NT2/D1 (cell line): ENCODE measurements at regions not wholly inside any gene's neighbourhood (a gene's known extent, or its start where the extent isn't known, plus 50 kb on each side); places are given as distances from the start of the nearest gene placed in this dataset.

Experiments used
- DNase-seq: peaks from one replicate; pipeline ENCODE4 v3.0.0-alpha.2; 2011; ENCODE audit warnings: low read depth, low spot score
- H3K27me3 ChIP-seq: 2 replicates; pipeline ENCODE4 v1.6.0; 2011; ENCODE audit warnings: mild to moderate bottlenecking; ENCODE audit not compliant: insufficient read length, insufficient read depth
- H3K36me3 ChIP-seq: 2 replicates; pipeline ENCODE4 v1.6.1; 2011; ENCODE audit warnings: mild to moderate bottlenecking, low read length, mixed read lengths; ENCODE audit not compliant: insufficient read depth, insufficient read length
- H3K4me1 ChIP-seq: 2 replicates; pipeline ENCODE4 v1.5.1; 2011; ENCODE audit not compliant: insufficient read depth, insufficient read length
- H3K4me3 ChIP-seq: 2 replicates; pipeline ENCODE4 v1.5.1; 2011; ENCODE audit warnings: low read depth; ENCODE audit not compliant: insufficient read length
- H3K9ac ChIP-seq: 2 replicates; pipeline ENCODE4 v1.6.0; 2011; ENCODE audit warnings: low read depth; ENCODE audit not compliant: insufficient read length
- H3K9me3 ChIP-seq: 2 replicates; pipeline ENCODE4 v1.5.1; 2011; ENCODE audit warnings: mild to moderate bottlenecking, low read length; ENCODE audit not compliant: insufficient read depth
- SUZ12 ChIP-seq: IDR thresholded peaks from 2 replicates; pipeline ENCODE4 v1.6.1; 2011; ENCODE audit not compliant: insufficient read length, insufficient read depth; ENCODE audit errors: extremely low read depth
- YY1 ChIP-seq: IDR thresholded peaks from 2 replicates; pipeline ENCODE4 v1.6.1; 2011; ENCODE audit not compliant: insufficient read length, insufficient read depth
- ZNF274 ChIP-seq: IDR thresholded peaks from 2 replicates; pipeline ENCODE4 v1.6.1; 2011; ENCODE audit warnings: mild to moderate bottlenecking, low read depth, low read length

DNA sequence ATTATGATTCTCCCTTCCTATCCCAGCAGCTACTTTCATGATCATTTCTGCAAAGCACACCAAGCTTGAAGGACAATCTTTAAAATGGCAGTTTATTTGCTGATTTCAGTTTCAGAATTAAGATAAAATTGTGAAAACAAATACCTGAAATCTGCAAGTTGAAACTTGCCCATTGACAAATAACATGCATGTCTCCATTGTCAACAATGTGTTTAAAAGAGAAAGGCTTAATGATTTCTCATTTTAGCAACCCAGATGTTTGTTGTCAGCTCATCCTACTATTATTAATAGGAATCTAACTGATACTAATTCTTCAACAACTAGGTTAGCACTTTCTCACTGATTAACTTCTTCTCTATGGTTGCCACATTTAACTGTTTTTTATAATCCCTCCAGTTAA lies 474.6 kb downstream of the PRKD1 start:
- H3K4me1 ChIP-seq = no peaks in the 10 kb centered on the region
- H3K27me3 ChIP-seq = no peaks in the 10 kb centered on the region
- TF ChIP-seq YY1 = no peak
- TF ChIP-seq ZNF274 = no peak
- H3K9ac ChIP-seq = no peak overlapping the region
- no peak for DNase-seq
- no peaks in the 10 kb centered on the region for H3K9me3 ChIP-seq
- no peaks in the 10 kb centered on the region for H3K36me3 ChIP-seq
- H3K4me3 ChIP-seq = no peak overlapping the region

DNA sequence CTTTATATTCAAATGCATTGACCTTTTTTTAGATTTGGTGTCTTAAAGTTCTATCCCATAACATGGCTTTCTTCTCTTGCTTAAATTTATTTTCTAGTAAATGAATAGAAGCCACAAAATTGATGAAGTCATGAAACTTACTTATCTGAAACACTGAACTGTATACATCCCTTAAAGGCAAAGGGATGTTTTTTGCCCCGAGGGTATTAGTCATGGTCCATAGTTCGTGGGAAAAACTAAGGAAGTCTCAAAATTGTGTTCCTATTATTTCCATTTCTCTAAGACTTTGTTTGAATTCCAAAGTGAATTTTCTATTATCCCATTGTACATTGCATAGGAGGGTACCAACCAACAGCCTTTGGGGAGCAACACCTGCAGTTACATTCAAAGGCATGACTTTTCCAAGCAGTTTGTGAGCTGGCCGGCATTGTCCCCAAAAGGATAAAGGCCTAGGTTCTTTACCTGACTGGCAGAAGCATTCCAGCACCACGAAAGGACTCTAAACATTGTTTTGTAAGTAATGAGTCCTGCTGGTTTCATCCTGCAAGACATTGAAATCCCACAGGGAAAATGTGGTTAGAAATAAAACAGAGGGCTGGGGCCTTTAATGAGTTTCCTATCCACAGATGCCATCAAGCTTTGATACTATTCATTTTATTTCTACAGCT lies 473.5 kb downstream of the PRKD1 start:
- no peak overlapping the region for H3K4me3 ChIP-seq
- H3K9ac ChIP-seq = no peak overlapping the region
- H3K36me3 ChIP-seq = no peaks in the 10 kb centered on the region
- DNase-seq = no peak
- no peaks in the 10 kb centered on the region for H3K27me3 ChIP-seq
- H3K9me3 ChIP-seq = no peaks in the 10 kb centered on the region
- no peak for TF ChIP-seq ZNF274
- TF ChIP-seq SUZ12 = no peak
- TF ChIP-seq YY1 = no peak
- H3K4me1 ChIP-seq = no peaks in the 10 kb centered on the region

DNA sequence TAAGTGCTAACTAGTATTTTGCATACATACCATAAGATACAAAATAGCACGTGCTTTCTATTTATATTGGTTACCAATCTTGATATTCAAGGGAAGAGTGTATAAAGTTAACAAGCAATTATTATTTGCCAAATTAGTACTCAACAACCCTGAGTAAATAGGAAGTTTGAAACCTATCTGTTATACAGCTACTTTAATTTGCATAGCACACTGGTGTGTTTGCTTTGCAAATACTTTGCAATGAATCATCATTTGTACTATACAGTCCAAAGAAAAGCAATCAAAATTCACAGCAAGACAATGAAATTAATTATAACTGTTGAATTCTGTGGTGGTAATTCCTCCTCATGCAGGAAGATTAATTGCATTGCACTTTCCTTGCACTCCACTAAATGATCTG lies 469.1 kb downstream of the PRKD1 start:
- H3K9ac ChIP-seq = no peak overlapping the region
- H3K27me3 ChIP-seq = no peaks in the 10 kb centered on the region
- H3K9me3 ChIP-seq = no peaks in the 10 kb centered on the region
- TF ChIP-seq ZNF274 = no peak
- TF ChIP-seq YY1 = no peak
- no peak for TF ChIP-seq SUZ12
- H3K4me1 ChIP-seq = no peaks in the 10 kb centered on the region
- DNase-seq = no peak
- H3K36me3 ChIP-seq = no peaks in the 10 kb centered on the region
- H3K4me3 ChIP-seq = no peak overlapping the region

DNA sequence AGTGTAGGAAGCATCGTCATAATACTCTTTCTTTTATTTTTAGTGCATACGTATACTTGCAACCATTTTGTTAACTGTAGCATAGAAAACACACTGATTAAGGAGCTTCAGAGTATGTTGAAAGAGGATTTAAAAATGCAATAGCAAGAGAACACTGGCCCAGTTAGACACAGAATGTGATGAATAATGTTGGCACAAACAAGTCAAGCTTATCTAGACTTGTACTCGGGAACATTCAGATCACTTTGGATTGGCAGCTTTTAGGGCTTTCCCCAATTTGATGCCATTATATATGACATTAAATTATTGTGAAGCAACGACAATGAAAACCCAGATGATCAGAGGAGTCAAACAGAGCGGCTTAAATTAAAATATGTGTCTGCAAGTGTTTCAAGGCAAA lies 468.1 kb downstream of the PRKD1 start:
- H3K9me3 ChIP-seq = no peaks in the 10 kb centered on the region

DNA sequence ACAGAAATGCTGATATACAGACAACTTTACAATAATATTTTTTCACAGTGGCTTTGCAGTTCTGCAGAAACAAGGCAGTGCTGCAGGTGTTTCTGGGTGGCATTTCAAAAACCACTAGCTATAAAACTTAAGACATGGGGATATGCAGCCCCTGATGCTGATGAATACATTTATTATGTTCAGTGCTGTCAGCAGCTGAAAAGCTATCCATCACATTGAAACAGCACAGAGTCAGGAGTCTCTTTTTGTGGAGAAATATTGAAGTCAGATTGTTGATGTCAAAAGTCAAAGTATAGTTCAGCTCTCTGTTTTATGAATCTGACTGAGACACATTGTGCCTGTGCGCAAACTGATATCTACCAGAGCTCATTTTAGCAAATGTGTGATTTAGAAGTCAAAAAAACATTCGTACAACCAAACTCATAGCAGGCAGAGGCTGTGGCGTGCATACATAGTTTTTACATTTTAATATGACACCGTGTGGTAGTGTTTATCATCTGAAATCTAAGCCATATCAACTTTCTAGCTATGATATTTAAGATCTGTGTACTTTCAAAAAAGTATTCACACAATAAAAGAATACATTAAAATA lies 467.6 kb downstream of the PRKD1 start:
- Histone ChIP-seq H3K27me3 (no peaks in the 10 kb centered on the region), H3K9ac (no peak overlapping the region), H3K36me3 (no peaks in the 10 kb centered on the region), H3K4me3 (no peak overlapping the region), H3K4me1 (no peaks in the 10 kb centered on the region), H3K9me3 (no peaks in the 10 kb centered on the region)
- DNase-seq = no peak
- no peak for TF ChIP-seq ZNF274

More for the DNA sequence above, 468.1 kb downstream of the PRKD1 start:
- DNase-seq = no peak
- no peaks in the 10 kb centered on the region for H3K4me1 ChIP-seq
- no peaks in the 10 kb centered on the region for H3K27me3 ChIP-seq
- no peak overlapping the region for H3K4me3 ChIP-seq
- no peaks in the 10 kb centered on the region for H3K36me3 ChIP-seq
- no peak overlapping the region for H3K9ac ChIP-seq
- TF ChIP-seq ZNF274 (no peak), SUZ12 (no peak), YY1 (no peak)

DNA sequence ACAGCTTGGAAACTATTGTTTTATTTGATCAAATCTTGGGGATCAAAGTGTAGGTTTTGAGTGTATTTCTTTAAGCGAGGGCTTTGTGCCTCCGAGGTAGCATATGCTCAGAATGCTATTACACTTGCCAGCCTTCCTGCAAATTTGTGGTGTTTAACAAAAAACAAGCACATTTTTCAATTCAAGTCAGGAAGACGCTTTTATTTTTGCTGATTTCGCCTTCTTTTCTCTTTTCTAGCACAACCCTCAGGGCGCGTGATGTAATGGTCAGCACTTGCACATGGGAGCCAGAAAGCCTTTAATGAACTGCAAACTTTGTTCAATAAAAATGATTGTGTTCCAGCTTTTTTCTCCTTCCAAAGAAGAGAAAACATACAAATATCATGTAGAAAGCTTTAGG lies 466.5 kb downstream of the PRKD1 start:
- H3K36me3 ChIP-seq = no peaks in the 10 kb centered on the region
- DNase-seq = no peak
- TF ChIP-seq YY1 (no peak), SUZ12 (no peak), ZNF274 (no peak)
- no peaks in the 10 kb centered on the region for H3K4me1 ChIP-seq
- no peaks in the 10 kb centered on the region for H3K9me3 ChIP-seq
- no peak overlapping the region for H3K9ac ChIP-seq
- no peaks in the 10 kb centered on the region for H3K27me3 ChIP-seq
- no peak overlapping the region for H3K4me3 ChIP-seq

DNA sequence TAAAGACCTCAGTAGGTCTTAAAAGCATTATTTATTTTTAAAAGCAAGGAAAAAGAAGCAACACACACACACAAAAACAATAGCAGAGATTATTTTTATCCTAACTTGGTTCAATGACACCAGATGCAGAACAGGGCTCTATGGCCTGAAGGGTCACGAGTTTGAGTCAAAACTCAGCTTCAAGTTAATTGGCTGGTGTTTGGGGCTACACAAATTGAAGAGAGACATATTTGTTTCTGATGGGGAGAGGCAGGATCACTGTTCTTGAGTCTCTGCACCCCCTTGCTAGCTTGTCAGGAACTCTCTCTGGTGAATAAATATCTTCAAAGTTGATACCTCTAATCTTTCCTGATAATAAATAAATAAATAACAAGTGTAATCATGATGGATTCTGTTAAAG lies 466.1 kb downstream of the PRKD1 start:
- H3K9ac ChIP-seq = no peak overlapping the region
- no peaks in the 10 kb centered on the region for H3K27me3 ChIP-seq
- TF ChIP-seq SUZ12 (no peak), ZNF274 (no peak), YY1 (no peak)
- no peaks in the 10 kb centered on the region for H3K9me3 ChIP-seq
- no peak for DNase-seq
- H3K36me3 ChIP-seq = no peaks in the 10 kb centered on the region
- no peak overlapping the region for H3K4me3 ChIP-seq
- H3K4me1 ChIP-seq = no peaks in the 10 kb centered on the region
